ENCODE measurements at regions not wholly inside any gene's neighbourhood (a gene's known extent, or its start where the extent isn't known, plus 50 kb on each side); places are given as distances from the start of the nearest gene placed in this dataset.

GRCh38 chr18:58807766-58808165 lies 56.9 kb upstream of the ZNF532 start:
- Histone ChIP-seq H3K27ac (ENCODE audit: insufficient read depth, low read depth, low read length) (no peak overlapping the region), H3K36me3 (ENCODE audit: control insufficient read depth in 2 of 2, extremely low read depth in 1 of 2, insufficient read depth in 2 of 2, low read length in 2 of 2) (no peaks in the 10 kb centered on the region), H3K79me2 (ENCODE audit: control insufficient read depth, insufficient read depth, low read length) (no peaks in the 10 kb centered on the region), H2AFZ (ENCODE audit: low read depth, low read length) (no peak overlapping the region), H3K27me3 (ENCODE audit: control insufficient read depth in 2 of 2, insufficient read depth in 2 of 2, low read length in 2 of 2) (no peaks in the 10 kb centered on the region), H3K9me3 (replicated peaks; ENCODE audit: control insufficient read depth, insufficient read depth, low read length) (no peaks in the 10 kb centered on the region), H4K20me1 (replicated peaks; ENCODE audit: control insufficient read depth, extremely low read depth, insufficient read depth, low read length) (no peaks in the 10 kb centered on the region), H3K4me1 (ENCODE audit: control insufficient read depth, extremely low read depth, insufficient read depth, low read length) (no peaks in the 10 kb centered on the region), H3K9ac (replicated peaks; ENCODE audit: extremely low read depth, insufficient read depth, low read length) (no peak overlapping the region), H3K4me2 (ENCODE audit: insufficient read depth, low read length) (no peak overlapping the region), H3K4me3 (replicated peaks in 1 of 3; ENCODE audit: insufficient read depth in 1 of 3, low read depth in 1 of 3, low read length in 3 of 3) (no peak overlapping the region), H3K9me1 (replicated peaks; ENCODE audit: control insufficient read depth, extremely low read depth, insufficient read depth, low read length) (no peaks in the 10 kb centered on the region)
- DNase-seq (ENCODE audit: low read depth, low spot score) (no peak), FAIRE-seq (no peak)
- TF ChIP-seq POLR2A (IDR thresholded peaks at IDR 0.05; ENCODE audit: low read depth, low read length) (no peak), FOS (IDR thresholded peaks at IDR 0.05; ENCODE audit: borderline replicate concordance, insufficient read depth, low read length) (no peak), EZH2 (IDR thresholded peaks at IDR 0.05; ENCODE audit: borderline replicate concordance, low read depth, low read length, severe bottlenecking) (no peak), MYC (IDR thresholded peaks at IDR 0.05; ENCODE audit: low read depth, low read length) (no peak), CTCF (IDR thresholded peaks at IDR 0.05; ENCODE audit: extremely low read depth in 1 of 2, insufficient read depth in 1 of 2, low read depth in 1 of 2, low read length in 2 of 2) (no peak), GATA2 (IDR thresholded peaks at IDR 0.05; ENCODE audit: insufficient read depth, insufficient read length, low read depth, low read length) (no peak), POLR2AphosphoS5 (IDR thresholded peaks at IDR 0.05; ENCODE audit: insufficient read depth, low read depth, low read length) (no peak), JUN (IDR thresholded peaks at IDR 0.05; ENCODE audit: borderline replicate concordance, insufficient read depth, insufficient read length, low read depth) (no peak)
- TF ChIP-seq, protein P1, sequence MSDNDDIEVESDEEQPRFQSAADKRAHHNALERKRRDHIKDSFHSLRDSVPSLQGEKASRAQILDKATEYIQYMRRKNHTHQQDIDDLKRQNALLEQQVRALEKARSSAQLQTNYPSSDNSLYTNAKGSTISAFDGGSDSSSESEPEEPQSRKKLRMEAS (IDR thresholded peaks at IDR 0.05; ENCODE audit: insufficient read depth, insufficient read length), result no peak
- dilution Hi-C loops (cut with MboI; ENCODE audit: extremely low pct_ligation_motif_present, low sequenced_read_pairs) (no loop called here), intact Hi-C loops (cut with micrococcal nuclease) (no loop called here)
- CTCF ChIA-PET, result interaction anchor here (0.8 to 1.1 kb wide), 2 partner anchors 7 to 44 kb away, joined by 3 read pairs; no protein-coding TSS in a partner anchor
- BruUV-seq (replicated peaks), result no TSS peak
- POLR2A ChIA-PET, result no interaction called here

Data from endothelial cell of umbilical vein (primary cell).